NCI-H460 (cell line): ENCODE measurements at regions not wholly inside any gene's neighbourhood (a gene's known extent, or its start where the extent isn't known, plus 50 kb on each side); places are given as distances from the start of the nearest gene placed in this dataset.
"Not testable (repeated sequence)": the region's sequence is repeated elsewhere in the genome, so short reads cannot be mapped to it uniquely, and the experiment has no call there.

ENCODE experiments used
- DNase-seq: peaks from one replicate; pipeline ENCODE4 v3.0.0-alpha.2; 2016; ENCODE audit warnings: low read depth; ENCODE audit errors: extremely low read depth

DNA sequence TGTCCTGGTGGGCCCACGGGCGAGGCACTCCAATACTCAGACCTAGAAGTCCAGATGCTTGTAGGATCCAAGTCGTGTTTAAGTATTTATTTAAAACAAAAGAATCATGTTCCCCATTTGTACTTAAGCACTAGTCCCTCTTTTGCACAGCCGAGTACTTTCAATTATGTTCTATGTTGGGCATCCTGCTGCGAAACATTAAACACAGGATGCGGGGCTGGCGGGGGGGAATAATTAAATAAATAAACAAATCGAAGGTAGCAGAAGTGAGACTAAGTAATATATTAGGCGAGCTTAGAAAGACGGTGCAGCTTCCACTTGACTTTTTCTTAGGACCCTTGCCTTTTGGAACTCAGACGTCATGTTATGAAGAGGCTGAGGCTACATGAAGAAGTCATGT is 1129.2 kb upstream of the ACO1 start:
- no peak for DNase-seq

DNA sequence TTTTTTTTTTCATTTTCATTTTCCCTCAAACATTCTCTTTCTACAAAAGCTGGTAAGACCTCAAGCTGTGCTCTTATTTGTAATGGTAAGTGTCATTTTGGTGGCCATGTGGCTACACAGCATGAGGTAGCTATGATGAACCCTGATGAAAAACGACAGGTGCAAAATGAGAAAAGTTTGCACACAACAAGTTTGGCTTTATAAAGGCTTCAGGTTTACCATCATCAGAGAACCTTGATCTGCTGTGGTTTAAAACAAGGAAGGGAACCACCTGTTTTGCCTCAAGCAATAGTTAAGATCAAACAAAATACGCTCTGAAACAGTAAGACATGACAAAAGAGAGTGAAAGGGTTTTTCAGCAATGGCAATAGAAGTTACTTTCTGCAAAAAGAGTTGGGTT is 1124.6 kb upstream of the ACO1 start:
- DNase-seq = no peak

DNA sequence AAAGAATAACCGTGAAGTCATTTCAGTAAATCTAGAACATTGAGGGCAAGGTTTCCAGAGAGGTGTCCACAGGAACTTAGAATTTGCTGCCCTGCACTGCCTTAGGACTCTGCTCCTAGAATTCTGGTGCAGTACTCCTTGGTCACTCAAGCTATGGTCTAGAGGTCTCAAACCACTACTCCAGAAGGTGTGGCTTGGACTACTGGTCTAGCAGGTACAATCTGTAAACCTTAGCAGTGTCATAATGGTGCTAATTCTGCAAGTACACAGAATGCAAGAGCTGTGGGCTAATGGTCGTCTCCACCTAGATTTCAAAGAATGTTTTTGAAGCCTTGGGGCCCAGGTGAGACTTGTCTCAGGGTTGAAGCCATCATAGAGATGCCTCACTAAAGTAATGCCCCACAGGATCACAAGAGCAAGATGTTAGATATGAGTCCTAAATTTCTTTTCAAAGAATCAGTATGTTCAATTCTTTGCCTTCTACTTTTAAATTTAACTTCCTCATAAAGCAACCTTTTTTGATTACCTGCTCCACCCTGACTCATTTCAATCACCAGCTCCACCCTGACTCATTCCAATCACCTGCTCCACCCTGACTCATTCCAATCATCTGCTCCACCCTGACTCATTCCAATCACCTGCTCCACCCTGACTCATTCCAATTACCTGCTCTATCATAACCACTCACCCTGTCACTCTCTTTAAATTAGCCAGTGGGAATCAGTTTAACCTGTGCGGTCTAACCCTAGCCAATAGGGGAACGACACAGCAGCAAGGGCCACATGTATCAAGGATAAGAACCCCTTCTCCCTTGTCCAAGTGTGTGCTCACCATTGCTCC is 1111.8 kb upstream of the ACO1 start:
- no peak for DNase-seq

DNA sequence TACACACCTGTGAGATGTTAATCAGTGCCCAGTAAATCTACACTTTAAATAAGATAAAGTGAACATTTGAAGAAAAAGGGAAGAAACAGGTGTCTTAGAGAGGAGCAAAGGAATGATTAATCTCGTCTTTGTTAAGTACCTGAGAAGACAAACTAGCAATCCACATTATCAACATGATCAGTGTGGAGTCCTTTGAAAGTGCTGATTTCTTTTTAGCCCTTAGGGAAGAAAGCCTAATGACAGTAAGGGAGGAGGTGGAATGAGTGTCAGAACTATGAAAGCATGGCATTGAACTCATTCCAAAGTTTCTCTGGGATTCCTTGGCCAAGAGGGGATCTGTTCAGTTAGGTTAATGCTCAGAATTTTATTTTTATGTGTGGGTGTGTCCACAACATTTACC is 1109.0 kb upstream of the ACO1 start:
- no peak for DNase-seq

DNA sequence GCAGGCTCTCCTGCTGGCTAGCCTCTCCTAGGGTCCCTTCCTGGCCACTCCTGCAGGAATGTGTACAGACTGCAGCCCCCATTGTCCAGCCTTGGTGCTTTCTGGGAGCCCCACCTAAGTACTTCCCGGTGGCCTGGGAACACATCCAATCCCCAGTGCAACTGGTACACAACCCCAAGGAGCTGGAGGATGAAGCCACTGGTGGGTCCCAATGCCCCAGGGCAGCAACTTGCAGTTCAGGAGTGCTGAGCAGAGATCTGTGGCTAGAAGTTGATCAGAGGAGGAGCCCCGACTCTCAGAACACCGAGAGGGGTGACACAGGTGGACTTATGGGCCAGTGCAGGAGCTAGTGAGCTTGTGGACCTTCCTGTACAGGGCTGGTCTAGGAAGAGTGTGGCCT is 1093.7 kb upstream of the ACO1 start:
- no peak for DNase-seq

DNA sequence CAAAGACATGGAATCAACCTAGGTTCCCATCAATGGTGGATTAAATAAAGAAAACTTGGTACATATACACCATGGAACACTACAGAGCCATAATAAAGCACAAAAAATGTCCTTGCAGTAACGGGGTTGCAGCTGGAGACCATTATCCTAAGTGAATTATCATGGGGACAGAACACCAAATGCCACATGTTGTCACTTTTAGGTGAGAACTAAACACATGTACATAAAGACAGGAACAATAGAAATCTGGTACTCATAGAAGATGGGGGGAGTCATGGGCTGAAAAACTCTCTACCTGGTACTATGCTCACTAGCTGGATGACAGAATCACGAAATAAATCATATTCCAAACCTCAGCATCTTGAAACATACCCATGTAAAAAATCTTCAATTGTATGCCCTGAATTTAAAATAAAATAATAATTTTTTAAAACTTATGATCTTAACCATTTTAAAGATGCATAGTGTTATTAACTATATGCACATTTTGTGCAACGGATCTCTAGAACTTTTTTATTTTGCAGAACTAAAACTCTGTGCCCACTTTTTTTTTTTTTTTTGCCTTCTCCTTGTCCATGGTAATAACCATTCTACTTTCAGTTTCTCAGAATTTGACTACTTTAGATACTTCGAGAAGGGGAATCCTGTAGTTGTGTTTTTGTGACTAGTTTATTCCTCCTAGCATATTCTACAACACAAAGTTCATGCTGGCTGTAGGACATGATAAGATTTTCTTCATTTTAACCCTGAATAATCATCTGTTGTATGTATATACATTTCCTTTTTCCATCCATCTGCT is 1081.6 kb upstream of the ACO1 start:
- DNase-seq = no peak

DNA sequence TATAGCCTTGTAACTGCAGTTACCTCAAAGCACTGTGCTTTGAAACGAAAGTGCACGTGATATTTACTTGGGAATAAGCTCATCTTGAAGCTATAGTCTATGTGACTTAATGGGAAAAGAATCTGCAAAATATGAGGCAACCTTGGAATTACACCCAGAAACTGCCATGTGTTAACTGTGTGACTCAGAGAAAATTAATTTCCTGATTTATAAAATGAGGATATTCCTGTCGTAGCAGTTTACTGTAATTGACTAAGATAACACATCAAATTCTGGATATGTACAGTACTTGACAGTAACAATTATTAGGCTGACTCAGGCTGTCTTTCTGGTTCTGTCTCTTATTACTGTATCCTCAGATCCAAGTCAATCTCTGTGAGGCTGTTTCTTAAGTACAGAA is 1079.9 kb upstream of the ACO1 start:
- peak; percentile 19 for DNase-seq

DNA sequence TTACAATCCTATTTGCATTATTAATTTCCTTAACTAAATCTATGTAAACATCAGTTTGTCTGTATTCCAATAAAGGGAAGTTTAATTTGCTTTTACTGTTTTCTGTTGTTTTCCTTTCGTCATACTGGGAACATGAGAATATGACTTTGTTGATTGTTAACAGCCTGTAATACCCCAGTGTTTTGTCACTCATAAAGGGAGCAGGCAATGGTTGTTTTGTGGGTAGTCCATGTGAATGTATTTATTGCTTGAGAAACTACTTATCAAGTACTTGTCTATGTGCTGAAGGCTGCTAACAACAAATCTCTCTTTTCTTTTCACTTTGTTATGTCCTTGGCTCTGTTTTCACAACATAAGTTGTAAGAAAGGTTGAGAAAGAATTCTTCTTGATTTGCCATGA is 1070.2 kb upstream of the ACO1 start:
- DNase-seq = no peak

DNA sequence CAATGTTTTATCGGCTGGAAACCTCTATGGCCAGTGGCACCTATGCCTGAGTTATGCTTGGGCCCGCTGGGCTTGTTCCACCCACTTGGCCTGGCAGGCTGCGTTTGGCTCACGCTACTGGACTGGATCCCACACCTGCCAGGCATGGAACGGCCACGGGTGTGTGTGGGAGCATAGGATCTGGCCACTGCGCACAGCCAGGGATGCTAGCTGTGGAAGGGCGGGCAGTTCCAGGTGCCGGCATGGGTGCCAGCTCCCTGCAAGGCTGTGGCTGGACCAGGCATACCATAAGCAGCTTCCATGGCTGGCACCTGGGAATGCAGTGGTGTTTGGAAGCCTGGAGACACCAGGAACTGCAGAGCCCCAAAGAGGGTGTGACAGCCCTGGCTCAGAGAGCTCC is 1063.9 kb upstream of the ACO1 start:
- no peak for DNase-seq

DNA sequence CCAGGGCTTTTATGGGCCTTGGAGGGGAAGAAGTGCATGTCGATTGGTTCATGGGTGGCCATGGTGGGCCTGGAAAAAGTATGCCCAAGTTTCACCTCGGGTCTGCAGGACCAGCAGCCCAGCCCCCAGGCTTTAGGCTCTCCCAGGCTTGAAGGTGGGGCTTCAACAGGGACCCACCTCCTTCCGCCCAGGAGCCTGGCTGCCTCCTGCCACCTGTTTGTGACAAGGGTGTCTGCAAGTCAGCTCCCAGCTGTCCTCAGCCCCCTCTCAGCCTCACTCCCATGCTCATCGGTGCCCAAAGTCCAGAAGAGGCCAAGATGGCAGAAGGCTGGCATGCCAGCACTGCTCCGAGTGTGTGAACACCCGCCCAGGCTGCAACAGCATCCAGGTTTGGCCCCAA is 1063.2 kb upstream of the ACO1 start:
- no peak for DNase-seq

DNA sequence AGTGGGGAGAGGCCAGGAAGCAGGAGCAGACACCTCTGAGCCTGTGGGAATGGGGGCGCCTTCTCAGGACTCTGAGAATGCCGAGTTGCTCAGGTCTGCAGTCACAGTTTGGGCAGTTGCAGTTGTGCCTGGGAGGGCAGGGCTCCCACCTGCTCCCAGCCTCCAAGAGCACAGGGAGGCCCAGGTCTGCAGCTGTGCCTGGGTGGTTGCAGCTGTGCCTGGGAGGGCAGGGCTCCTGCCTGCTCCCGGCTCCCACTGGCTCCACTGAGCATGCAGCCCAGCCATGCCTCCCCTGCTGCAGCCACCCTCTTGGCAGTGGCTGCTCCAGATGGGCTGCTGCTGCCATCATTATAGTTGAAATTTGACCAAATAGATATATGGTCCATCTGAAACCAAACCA is 1062.8 kb upstream of the ACO1 start:
- DNase-seq = no peak

DNA sequence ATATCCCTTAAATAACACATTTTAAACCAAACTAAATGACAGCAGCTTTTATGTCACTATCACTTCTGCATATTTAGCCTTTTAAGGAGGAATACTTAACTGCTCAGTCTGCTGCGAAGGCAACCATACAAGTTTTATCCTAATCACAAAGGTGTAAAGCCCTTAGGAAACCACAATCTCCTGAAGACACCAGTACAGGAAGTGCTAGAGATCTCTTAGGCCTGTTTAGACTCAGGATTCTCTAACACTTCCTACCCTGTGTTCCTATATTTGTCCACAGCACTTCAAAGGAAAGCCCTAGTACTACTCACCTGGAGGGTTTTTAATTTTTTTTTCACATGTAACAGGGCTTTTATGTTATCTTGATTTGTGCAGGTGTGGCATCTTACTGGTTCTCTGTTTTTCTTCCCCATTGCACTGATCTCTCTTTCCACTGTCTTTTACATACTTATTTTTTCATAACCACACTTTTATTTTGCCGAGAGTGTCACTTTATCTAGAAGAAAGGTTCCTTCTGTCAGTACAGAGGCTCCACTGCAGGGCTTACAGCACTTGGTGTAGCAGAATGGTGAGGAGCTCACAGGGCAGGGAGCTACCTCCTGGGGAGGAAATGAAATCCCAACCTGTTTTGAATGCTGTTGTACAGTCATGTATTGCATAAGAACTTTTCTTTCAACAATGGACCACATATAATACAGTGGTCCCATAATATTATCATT is 1060.6 kb upstream of the ACO1 start:
- DNase-seq = no peak

DNA sequence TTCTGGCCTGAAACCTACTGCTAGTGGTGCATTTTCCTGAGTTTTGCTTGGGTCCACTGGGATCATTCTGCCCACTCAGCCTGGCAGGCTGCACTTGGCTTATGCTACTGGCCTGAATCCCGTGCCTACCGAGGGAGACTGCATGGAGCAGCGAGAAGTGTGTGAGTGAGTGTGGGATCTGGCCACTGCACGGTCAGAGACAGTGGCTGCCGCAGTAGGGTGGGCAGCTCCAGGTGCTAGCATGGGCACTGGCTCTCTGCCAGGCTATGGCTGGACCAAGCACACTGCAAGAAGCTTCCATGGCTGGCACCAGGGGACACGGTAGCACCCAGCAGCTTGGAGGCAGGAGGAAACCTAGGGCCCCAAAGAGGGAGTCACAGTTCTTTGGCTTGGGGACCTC is 1058.7 kb upstream of the ACO1 start:
- no peak for DNase-seq

DNA sequence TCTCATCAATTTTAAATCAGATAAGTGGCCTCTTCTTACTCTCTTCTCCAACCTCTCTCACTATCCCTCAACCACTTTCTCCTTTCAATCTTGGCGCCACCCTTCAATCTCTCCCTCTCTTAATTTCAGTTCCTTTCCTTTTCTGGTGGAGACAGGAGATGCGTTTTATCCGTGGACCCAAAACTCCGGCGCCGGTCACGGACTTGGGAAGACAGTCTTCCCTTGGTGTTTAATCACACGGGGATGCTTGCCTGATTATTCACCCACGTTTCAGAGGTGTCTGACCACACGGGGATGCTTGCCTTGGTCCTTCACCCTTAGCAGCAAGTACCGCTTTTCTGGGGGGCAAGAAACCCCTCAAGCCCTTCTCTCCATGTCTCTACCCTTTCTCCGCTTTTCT is 1057.6 kb upstream of the ACO1 start:
- not testable (repeated sequence) for DNase-seq

DNA sequence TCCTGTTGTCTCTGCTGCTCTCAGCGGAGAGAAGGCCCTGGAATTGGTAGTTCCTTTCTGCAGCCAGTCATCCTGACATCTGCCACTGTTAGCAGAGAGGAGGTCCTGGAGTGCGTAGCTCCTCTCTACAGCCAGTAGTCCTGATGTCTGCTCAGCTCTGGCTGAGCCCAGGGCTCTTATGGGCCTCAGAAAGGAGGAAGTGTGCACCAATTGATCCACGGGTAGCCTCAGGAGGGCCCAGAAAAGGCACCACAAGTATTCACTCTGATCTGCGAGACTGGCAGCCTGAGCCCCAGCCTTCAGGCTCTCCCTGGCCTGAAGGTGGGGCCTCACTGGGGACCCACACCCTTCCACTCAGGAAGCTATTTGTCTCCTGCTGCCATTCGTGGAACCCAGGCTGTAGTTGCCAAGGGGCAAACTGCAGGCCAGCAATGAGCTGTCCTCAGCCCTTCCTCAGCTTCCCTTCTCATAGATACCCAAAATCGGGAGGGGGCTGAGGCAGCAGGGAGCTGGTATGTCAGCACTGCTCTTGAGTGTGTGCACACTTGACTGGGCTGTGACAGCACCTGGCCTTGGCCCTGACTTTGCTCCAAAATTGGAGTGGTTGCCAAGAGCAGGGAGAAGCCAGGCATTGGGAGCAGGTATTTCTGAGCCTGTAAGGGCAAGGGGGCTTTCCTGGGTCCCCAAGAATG is 1049.5 kb upstream of the ACO1 start:
- DNase-seq = no peak

DNA sequence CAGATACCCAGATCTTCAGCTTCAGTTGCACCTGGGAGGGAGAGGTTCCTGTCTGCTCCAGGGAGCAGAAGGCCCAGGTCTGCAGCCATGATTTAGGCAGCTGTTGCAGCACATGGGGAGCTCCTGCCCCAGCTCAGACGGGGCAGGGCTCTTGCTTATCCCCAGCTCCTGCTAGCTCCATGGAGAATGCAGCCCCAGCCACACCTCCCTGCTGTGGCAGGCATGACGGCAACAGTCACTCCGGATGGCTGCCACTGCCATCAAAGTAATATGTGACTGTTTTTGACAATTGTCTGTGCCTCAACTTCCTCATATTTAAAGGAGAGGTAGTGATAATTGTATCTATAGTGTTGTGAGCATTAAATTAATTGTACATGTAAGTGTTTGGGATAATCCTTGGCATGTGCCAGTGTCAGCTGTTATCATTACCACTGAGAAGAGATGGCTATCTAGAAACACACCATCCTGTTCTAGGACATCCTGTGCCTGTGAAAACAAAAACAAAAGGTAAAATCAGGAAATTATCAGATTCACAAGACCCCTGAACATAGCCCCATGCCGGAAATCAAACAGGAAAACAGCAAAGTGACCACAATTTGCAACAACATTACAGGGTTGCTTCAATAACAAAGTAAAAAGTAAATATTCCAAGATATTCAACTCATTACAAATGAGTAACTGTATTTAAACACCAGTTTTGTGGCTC is 1048.8 kb upstream of the ACO1 start:
- no peak for DNase-seq

DNA sequence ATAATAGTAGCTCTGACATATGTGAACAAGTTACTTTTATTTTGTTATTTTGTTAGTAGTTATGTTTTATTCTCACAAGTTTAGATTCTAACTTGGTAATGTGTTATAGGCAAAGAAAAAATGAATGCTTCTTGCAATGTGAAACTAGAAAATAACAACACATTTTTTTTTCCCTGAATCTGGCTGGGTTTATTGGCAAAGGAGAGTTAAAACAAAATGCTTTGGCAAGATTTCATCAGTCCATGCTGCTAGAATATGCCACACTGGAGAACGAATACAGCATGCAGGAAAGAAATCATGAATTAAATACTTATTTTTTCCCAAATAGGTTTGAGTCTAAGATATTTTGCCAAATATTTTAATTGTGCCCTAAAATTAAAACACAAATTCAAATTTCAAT is 1048.1 kb upstream of the ACO1 start:
- DNase-seq = no peak

DNA sequence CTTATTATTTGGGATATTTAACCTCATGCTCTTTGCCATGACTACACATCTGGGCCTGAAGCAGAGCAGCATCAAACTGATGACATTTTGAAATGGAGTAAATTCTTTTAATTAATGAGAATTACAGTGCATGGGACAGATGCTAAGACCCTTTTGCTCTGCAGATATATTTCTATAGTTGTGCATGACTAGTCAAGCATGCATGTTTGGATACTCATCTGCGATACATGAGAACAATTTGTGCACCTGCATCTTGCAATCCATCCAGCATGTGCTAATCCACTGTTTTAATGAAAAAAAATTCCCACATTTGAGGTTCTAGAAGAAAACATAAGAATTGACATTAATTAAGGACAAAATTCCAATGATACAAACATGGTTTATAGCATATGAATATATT is 1047.6 kb upstream of the ACO1 start:
- no peak for DNase-seq

DNA sequence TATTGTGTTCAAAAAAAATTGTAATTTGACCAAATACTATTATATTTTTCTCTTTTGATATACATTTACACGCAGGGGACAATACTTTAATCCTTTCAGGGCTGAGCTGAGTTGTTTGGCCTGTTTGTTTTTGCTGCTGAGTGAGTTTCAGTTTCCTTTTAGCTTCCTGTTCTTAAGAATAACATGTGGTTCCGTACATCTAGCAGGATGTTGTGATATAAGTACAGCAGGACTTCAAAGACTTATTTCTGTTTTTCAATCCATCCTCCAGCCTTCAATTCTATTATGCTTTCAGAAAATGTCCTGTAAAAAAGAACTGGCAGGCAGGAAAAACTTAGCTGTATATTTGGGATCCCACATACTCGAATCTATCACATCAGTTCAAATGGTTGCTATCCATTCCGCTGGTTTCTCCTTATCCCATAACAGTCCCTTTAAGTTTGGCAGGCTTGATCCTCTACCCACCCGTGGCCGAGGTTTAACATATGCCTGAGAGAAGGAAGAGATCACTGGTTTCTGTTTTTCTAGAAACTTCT is 1037.3 kb upstream of the ACO1 start:
- peak; percentile 37 for DNase-seq
